PC-9 (cell line): ENCODE measurements at regions not wholly inside any gene's neighbourhood (a gene's known extent, or its start where the extent isn't known, plus 50 kb on each side); places are given as distances from the start of the nearest gene placed in this dataset.

Experiments used
- BruUV-seq: library from RNA; stranded (reverse); fragments of 400-500 nt; replicated peaks from 2 replicates; lab custom pipeline; 2021; lab: Mats Ljungman, UMichigan
- CTCF ChIA-PET: fragments of 300-600 bp; sonication (Branson Sonifier 250); formaldehyde crosslinking; loops from one replicate; lab custom pipeline; 2022; ENCODE audit warnings: antibody characterized with exemption; lab: Charles Lee
- POLR2A ChIA-PET: fragments of 300-600 bp; sonication (Branson Sonifier 250); formaldehyde crosslinking; loops from one replicate; lab custom pipeline; 2022; ENCODE audit warnings: antibody characterized with exemption; ENCODE audit not compliant: unreplicated experiment; lab: Charles Lee
- DNase-seq, 2 experiments: peaks; one replicate each; pipeline versions ENCODE4 v3.0.0 to v3.0.0-alpha.2; 2015 to 2022; ENCODE audit warnings: mixed read lengths in 1 of 2
- H2AFZ ChIP-seq: fragments of 200-600 bp; sonication (generic); 2 replicates; pipeline ENCODE4 v1.8.1; 2017; ENCODE audit warnings: antibody characterized with exemption
- H3F3A ChIP-seq: fragments of 200-600 bp; sonication (generic); 2 replicates; pipeline ENCODE4 v1.8.1; 2017; ENCODE audit warnings: antibody characterized with exemption, mild to moderate bottlenecking, low read depth; ENCODE audit not compliant: insufficient read depth
- H3K27ac ChIP-seq: fragments of 200-600 bp; sonication (generic); 2 replicates; pipeline ENCODE4 v1.6.1; 2016; ENCODE audit warnings: mixed run types
- H3K27me3 ChIP-seq: fragments of 200-600 bp; sonication (generic); 2 replicates; pipeline ENCODE4 v1.6.1; 2016; ENCODE audit warnings: low read depth, mixed run types; ENCODE audit not compliant: insufficient read depth
- H3K36me3 ChIP-seq: fragments of 200-600 bp; sonication (generic); 2 replicates; pipeline ENCODE4 v1.6.1; 2016; ENCODE audit warnings: low read depth, mixed run types
- H3K4me1 ChIP-seq: fragments of 200-600 bp; sonication (generic); replicated peaks from 2 replicates; pipeline ENCODE4 v1.6.1; 2016; ENCODE audit warnings: mixed run types; ENCODE audit not compliant: insufficient read depth
- H3K4me2 ChIP-seq: fragments of 200-600 bp; sonication (generic); 2 replicates; pipeline ENCODE4 v1.6.1; 2017; ENCODE audit warnings: mixed run types
- H3K4me3 ChIP-seq: fragments of 200-600 bp; sonication (generic); 2 replicates; pipeline ENCODE4 v1.6.1; 2016; ENCODE audit warnings: mixed run types
- H3K79me2 ChIP-seq: fragments of 200-600 bp; sonication (generic); 2 replicates; pipeline ENCODE4 v1.6.1; 2017; ENCODE audit warnings: low read depth, mixed run types
- H3K9me2 ChIP-seq: fragments of 200-600 bp; sonication (generic); 2 replicates; pipeline ENCODE4 v1.8.1; 2017; ENCODE audit warnings: mild to moderate bottlenecking; ENCODE audit not compliant: insufficient read depth
- H3K9me3 ChIP-seq: fragments of 200-600 bp; sonication (generic); 2 replicates; pipeline ENCODE4 v1.8.1; 2016; ENCODE audit warnings: low read depth; ENCODE audit not compliant: insufficient read depth
- H4K20me1 ChIP-seq: fragments of 200-600 bp; sonication (generic); 2 replicates; pipeline ENCODE4 v1.8.1; 2017; ENCODE audit not compliant: insufficient read depth
- CTCF ChIP-seq: fragments of 200-600 bp; sonication (generic); conservative IDR thresholded peaks from 2 replicates; pipeline ENCODE4 v1.6.1; 2017; ENCODE audit warnings: mixed run types, antibody characterized with exemption, mild to moderate bottlenecking, moderate library complexity
- EZH2 ChIP-seq: fragments of 200-600 bp; sonication (generic); IDR thresholded peaks from 2 replicates; pipeline ENCODE4 v1.8.0; 2017; ENCODE audit warnings: antibody characterized with exemption, low read depth
- intact Hi-C: fragments of 100-400 bp; cut with micrococcal nuclease; formaldehyde crosslinking; loops from one replicate; pipeline ENCODE4 v1.10.0; 2022; ENCODE audit not compliant: unreplicated experiment

DNA sequence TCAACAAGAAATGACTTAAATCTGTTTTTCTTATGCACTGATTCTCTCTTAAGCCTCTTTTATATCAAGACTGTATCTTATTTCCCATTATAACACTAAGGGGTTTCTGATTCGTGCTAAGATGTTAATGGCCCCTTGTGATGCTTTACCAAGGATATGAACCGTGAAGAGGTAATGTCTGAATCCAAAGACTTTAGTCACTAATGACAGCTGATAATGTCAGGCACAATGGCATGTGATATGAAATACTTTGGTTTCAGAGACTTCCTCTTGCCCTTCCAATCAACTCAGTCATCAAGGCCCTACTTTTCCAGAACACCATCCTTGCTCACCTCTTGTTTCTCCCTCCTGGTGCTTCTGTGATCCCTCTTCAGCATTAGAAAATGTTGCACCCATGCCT lies 262.8 kb downstream of the KCNE4 start:
- no peak overlapping the region for H3K4me3 ChIP-seq
- no peaks in the 10 kb centered on the region for H3K27me3 ChIP-seq
- no peaks in the 10 kb centered on the region for H4K20me1 ChIP-seq
- H3K27ac ChIP-seq: no peak overlapping the region
- ChIA-PET POLR2A (interaction anchor here (0.6 kb wide), 1 partner anchor 346 kb away, joined by 4 read pairs; no protein-coding TSS in a partner anchor), CTCF (interaction anchor here (1.0 kb wide), 1 partner anchor 9 kb away, joined by 3 read pairs; no protein-coding TSS in a partner anchor)
- no peaks in the 10 kb centered on the region for H3K36me3 ChIP-seq
- no TSS peak for BruUV-seq
- TF ChIP-seq CTCF (no peak), EZH2 (no peak)
- no peaks in the 10 kb centered on the region for H3K4me1 ChIP-seq
- H2AFZ ChIP-seq: no peak overlapping the region
- intact Hi-C loops: no loop called here
- no peaks in the 10 kb centered on the region for H3K79me2 ChIP-seq
- H3K9me3 ChIP-seq: no peaks in the 10 kb centered on the region
- H3K4me2 ChIP-seq: no peak overlapping the region
- no peak for DNase-seq
- peaks cover 3% of the 10 kb centered on the region; the same call in 1 of the 2 replicates for H3K9me2 ChIP-seq
- no peaks in the 10 kb centered on the region for H3F3A ChIP-seq

- Histone ChIP-seq H3K4me1 (no peaks in the 10 kb centered on the region), H3K9me2 (peaks cover 3% of the 10 kb centered on the region; the same call in 1 of the 2 replicates), H4K20me1 (no peaks in the 10 kb centered on the region), H3K4me2 (no peak overlapping the region), H3F3A (no peaks in the 10 kb centered on the region), H2AFZ (no peak overlapping the region), H3K9me3 (no peaks in the 10 kb centered on the region), H3K27ac (no peak overlapping the region), H3K4me3 (no peak overlapping the region), H3K36me3 (no peaks in the 10 kb centered on the region), H3K27me3 (no peaks in the 10 kb centered on the region), H3K79me2 (no peaks in the 10 kb centered on the region)
- no peak for TF ChIP-seq EZH2
- TF ChIP-seq CTCF: no peak
- intact Hi-C loops: no loop called here
- BruUV-seq: no TSS peak
- ChIA-PET CTCF (no interaction called here), POLR2A (no interaction called here)
- no peak for DNase-seq
Measured at GRCh38 chr2:223315813-223316212, 263.8 kb downstream of the KCNE4 start.

- H4K20me1 ChIP-seq: no peaks in the 10 kb centered on the region
- ChIA-PET POLR2A (no interaction called here), CTCF (no interaction called here)
- H3K79me2 ChIP-seq: no peaks in the 10 kb centered on the region
- intact Hi-C loops: no loop called here
- no peak for TF ChIP-seq EZH2
- TF ChIP-seq CTCF: no peak
- H3K27ac ChIP-seq: no peak overlapping the region
- H2AFZ ChIP-seq: no peak overlapping the region
- no peak overlapping the region for H3K4me2 ChIP-seq
- H3F3A ChIP-seq: no peaks in the 10 kb centered on the region
- H3K4me3 ChIP-seq: no peak overlapping the region
- H3K36me3 ChIP-seq: no peaks in the 10 kb centered on the region
- peaks cover 3% of the 10 kb centered on the region; the same call in 1 of the 2 replicates for H3K9me2 ChIP-seq
- H3K9me3 ChIP-seq: no peaks in the 10 kb centered on the region
- no TSS peak for BruUV-seq
- no peak for DNase-seq
- H3K4me1 ChIP-seq: no peaks in the 10 kb centered on the region
- H3K27me3 ChIP-seq: no peaks in the 10 kb centered on the region
Measured at GRCh38 chr2:223316342-223316741, 264.4 kb downstream of the KCNE4 start.
